ENCODE measurements at regions not wholly inside any gene's neighbourhood (a gene's known extent, or its start where the extent isn't known, plus 50 kb on each side); places are given as distances from the start of the nearest gene placed in this dataset.
A peak's percentile ranks its signal among the peaks of the same experiment; 100 is the strongest.

DNA sequence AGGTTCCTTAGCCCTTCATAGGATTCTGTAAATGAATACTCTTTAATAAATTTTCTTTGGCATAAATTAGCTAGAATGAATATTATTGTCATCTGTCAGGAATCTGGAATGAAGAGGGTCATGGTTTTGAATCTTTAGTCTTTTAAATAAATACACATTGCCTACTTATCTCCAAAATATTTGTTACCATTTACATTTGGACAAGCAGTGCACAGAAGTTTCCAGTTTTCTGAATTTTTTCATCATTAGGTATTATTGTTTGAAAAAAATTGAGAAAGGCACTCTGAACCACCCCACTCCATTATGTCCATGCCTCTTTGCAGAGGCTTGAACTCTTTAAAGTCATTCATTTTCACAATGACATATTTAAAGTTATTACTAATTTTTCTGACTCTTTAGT is 549.0 kb upstream of the LUZP2 start:
- DNase-seq (ENCODE audit: low spot score): no peak

GRCh38 chr11:23948851-23949250 is 548.0 kb upstream of the LUZP2 start:
- no peak for DNase-seq (ENCODE audit: low spot score)

DNA sequence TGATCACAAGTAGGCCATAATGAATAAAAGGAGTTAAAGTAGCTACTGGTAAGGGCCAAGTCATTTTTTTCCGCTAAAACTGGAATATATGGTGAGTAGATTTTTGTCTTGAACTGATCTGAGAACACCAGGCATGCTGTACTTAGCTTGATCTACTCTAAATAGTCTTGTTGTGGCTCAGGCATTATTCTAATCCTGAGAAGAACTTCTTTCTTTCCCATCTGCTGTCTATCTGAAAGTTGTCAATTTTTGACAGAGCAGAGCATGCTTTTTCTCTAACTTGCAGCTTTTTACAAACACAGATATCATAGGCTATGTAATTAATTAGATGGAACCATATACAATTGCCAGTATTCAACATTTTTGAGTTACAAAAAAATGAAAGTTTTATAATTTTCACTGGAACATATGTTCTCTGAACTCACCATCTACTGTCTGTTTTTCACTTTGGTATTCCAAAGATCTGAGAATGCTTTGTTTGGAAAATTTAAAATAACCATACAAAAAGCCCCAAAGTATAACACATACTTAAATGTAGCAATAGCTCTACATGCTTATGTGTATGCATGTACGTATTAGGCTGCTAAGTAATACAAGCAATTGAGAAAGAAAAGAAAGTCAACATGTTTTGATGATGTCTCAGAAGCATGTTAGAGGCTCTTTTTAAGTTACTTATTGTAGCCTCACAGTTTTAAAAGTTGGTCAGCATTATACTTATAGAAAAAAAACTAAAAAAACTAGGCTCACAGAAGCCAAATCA is 542.7 kb upstream of the LUZP2 start:
- DNase-seq (ENCODE audit: low spot score): no peak

- DNase-seq (ENCODE audit: low spot score): no peak
Observed at GRCh38 chr11:23954730-23955129, 542.1 kb upstream of the LUZP2 start.

GRCh38 chr11:23956586-23956985 is 540.3 kb upstream of the LUZP2 start:
- no peak for DNase-seq (ENCODE audit: low spot score)

DNA sequence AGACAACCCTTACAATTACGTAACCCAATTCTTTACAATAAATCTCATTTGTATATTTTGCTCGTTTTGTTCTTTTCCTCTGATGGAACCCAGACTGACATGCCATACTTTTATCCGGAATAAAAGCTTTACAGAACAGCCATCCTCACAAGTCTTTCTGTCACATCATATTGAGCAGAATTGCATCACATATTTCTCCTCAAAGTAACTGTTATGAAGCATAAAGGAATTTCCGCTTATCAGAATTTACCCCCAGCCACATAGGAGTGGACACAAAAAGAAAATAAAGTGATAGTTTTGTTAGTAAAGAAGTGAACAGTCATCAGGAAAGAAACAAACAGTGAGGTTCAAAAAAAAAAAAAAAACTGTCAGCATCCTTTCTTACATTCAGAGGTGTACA is 539.5 kb upstream of the LUZP2 start:
- DNase-seq (ENCODE audit: low spot score): no peak

DNA sequence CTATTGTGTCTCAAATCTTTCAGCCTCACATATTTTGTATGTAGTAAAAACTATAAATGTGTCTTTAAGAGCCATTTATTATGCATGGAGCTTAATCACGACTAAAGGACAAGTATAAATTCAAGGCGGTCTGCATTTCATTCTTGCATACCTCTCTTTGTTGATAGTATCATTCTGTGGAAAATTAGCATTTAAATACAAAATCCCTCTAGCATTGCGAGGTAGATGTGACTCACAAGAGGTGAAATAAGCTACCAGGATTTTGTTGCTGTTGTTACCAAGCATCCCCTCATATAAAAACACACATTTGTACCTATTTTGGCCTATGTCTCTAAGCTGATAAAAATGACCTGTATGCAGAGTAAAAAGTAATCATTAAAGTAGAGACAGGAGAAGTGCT is 537.4 kb upstream of the LUZP2 start:
- DNase-seq (ENCODE audit: low spot score): no peak

DNA sequence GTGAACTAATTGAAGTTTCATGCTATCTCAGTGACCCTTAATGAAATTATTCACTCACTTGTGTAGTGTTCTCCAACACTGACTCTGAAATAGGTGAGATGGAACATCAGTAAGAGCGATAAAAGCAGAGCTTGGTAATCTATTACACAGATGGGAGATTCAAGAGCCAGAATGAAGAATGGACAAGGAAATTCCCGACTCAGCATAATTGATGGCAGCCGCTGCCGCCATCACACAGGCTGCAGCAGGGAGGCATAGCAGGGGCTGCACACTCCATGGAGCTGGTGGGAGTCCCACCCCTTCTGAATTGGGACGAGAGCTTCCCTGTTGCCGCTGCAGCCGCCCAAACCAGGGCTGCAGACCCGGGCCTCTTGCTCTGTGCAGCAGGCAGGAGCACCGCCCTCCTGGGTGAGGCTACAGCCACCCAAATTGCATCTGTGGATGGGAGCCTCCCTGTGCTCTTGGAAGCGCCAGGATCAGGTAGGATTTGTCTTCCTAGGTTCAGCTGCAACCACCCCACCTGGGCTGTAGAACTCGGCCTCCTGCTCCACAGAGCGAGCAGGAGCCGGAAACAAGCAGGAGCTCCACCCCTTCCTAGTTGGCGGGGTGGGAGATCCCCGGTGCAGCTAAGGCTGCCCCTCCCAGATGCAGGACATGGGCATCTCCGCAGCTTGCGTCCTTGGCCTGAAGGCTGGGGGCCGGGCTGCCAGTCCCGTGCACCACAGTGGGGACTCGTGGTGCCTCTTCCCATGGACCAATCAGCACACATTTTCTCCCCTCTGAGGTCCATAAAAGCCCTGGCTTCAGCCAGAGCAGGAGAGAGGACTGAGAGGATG is 535.1 kb upstream of the LUZP2 start:
- DNase-seq (ENCODE audit: low spot score): no peak

DNA sequence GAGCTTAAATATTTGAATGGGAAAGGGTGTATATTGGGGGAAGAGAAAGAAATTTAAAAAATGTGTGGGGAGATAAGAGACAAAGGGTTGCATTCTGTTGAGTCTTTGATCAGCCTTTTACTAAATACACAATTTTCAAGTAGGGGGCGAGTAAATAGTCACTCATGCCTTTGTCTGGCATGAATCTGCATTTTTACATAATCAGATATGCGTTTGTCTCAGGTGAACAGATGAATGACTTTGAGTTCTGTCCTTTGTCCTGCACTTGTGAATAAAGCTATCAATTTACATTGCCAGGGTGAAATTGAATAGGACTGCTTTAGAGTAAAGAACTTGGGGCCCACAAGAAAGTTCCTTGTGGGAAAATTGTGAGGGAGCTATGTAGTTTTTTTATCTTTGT is 523.6 kb upstream of the LUZP2 start:
- DNase-seq (ENCODE audit: low spot score): no peak

DNA sequence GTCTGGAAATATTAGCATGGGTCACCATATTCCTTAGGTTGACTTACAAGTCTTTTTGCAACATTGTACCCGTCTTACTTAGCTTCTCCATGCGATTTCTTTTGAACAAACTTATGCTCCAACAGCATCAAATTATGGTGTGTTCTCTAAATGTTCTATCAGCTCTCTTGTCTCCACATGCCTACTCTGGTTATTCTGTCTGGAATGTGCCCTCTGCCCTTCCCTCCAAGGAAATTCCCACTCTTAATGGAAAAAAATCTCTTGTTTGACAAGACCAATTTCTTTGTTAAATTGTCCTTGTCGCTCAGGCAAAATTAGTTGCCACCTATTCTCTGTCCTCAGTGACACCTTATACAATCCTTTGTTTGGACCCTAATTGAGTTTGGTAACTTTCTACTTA is 522.8 kb upstream of the LUZP2 start:
- DNase-seq (ENCODE audit: low spot score): no peak

GRCh38 chr11:23974601-23975000 is 522.3 kb upstream of the LUZP2 start:
- no peak for DNase-seq (ENCODE audit: low spot score)

- DNase-seq (ENCODE audit: low spot score): peak; percentile 15
Observed at GRCh38 chr11:23976426-23976825, 520.4 kb upstream of the LUZP2 start.

- DNase-seq (ENCODE audit: low spot score): peak; percentile 27
Observed at GRCh38 chr11:23976841-23977271, 520.0 kb upstream of the LUZP2 start.

DNA sequence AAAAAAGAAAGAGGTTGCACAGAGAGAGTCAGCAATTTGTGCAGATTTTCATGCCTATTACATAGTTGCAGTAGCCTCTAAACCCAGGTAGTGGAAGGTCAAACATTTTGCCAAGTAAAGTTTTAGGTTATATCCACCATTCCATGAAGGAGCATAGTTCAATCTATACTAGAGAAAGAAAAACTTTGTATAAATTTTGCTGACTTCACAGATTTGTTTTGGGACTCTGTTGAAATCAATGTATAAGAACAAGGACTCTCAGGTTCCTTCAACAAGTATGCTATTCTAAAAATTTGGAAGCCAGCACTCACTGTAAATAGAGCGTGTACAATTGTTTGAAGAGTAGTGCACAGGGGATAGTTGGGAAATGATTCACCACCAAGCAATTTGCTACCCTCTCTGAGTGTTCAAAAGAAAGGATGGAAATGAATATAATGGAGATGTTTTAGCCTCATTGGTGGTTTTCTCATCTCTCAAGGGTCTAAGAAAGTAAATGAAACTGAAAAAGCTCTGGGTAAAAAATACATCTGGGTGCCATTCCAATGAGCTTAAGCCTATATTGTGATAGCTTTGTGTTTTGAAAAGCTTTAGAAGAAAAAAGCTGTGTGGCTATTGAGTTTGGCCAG is 508.4 kb upstream of the LUZP2 start:
- DNase-seq (ENCODE audit: low spot score): no peak

DNA sequence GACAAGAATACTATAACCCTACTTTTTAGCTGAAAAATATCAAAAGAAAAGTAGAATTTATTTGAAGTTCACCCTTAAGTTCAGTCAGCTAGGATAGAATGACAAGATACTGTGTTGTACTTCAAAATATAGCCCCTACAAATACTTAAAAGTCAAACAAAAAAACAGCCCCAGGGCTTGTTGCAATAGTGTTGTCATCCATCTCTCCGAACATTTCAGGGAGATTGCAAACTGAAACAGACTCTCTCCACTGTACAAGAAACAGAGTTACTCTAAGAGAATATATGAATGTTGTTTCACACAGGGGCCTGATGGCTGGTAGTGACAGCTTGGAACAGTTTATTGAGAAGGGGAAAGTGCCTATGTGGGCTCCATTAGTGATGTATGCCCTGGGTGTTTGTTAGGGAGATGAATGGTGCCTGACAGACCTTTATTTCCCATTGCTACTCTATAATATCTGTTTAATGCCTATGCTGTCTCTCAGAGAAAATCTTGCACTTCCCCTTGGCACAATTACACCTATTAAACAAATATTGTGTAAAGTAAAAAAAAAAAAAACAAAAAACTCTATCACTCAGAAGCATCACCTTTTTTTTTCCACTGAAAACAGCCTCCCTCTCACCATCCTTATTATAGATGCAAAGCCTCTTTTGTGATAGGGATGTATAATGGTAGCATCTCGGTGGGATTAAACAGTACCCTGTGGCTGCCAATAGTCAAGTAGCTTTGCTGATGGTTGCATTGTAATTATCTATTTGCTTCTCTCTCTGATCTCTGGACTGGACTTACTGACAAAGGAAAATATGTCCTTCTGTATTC is 506.3 kb upstream of the LUZP2 start:
- DNase-seq (ENCODE audit: low spot score): no peak

GRCh38 chr11:23991165-23991539 is 505.7 kb upstream of the LUZP2 start:
- peak; percentile 54 for DNase-seq (ENCODE audit: low spot score)

- DNase-seq (ENCODE audit: low spot score): no peak
Observed at GRCh38 chr11:23995891-23996290, 501.0 kb upstream of the LUZP2 start.

DNA sequence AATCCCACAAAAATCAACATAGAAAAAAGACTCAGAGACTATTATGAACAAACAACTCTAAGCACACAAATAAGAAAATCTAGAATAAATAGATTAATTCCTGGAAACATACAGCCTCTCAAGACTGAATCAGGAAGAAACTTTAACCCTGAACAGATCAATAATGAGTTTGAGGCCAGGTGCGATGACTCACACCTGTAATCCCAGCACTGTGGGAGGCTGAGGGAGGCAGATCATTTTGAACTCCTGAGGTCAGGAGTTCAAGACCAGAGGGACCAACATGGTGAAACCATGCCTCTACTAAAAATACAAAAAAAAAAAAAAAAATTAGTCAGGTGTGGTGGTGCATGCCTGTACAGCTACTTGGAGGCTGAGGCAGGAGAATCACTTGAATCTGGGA is 499.5 kb upstream of the LUZP2 start:
- no peak for DNase-seq (ENCODE audit: low spot score)

DNA sequence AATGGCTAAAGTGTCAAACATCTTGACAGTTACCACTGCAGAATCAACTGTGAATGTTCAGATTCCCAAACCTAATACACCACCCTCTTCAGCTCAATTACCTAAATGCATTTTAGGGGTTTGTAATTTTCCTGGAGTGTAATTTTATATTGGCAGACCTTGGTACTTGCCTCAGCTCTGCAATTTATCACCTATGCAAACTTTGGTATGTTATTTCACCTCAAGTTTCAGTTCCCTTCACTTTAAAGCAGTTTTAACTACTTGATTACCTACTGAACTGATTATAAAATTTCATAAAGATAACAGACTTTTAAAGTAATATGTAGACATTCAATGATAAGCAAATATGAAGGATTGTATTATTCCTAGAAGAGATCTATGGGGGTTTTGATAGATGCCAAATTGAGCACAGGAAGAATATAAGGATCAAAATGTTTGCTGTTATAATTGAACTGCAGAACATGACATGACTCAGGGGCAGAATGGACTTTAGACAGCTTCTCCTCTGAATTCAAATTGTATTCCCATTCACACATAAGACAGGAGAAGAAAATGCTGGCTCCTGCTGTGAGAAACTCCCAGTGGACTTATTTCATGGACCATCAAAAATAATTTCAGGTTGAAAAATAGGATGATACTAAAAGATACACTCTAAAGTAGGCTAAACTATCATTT is 491.5 kb upstream of the LUZP2 start:
- no peak for DNase-seq (ENCODE audit: low spot score)

DNA sequence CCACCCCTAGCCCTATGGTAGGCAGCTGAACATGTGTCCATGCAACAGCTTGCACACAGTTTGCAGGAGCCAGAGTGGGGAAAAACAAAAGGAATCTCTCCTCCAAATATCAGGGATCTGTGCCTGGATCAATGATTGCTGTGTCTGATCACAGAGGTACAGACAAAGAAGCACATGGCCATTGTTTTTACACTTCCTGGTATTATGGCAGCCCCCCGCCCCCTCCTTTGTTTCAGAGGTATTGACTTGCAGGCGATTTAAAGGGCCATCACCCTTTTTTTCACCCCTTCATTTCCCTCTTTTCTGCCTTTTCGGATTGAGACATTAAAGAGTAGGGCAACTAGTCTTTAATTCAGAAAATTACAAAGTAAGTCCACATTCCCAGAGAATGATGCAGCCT is 453.0 kb upstream of the LUZP2 start:
- DNase-seq (ENCODE audit: low spot score): no peak

- no peak for DNase-seq (ENCODE audit: low spot score)
Observed at GRCh38 chr11:24046731-24047130, 450.1 kb upstream of the LUZP2 start.

GRCh38 chr11:24056051-24056450 is 440.8 kb upstream of the LUZP2 start:
- no peak for DNase-seq (ENCODE audit: low spot score)

All from GM03348 (cell line).